ENCODE measurements at regions not wholly inside any gene's neighbourhood (a gene's known extent, or its start where the extent isn't known, plus 50 kb on each side); places are given as distances from the start of the nearest gene placed in this dataset.
"Not testable (repeated sequence)": the region's sequence is repeated elsewhere in the genome, so short reads cannot be mapped to it uniquely, and the experiment has no call there.

GRCh38 chr3:10647376-10647775 lies 142.0 kb upstream of the ATP2B2 start:
- Histone ChIP-seq H3K27me3 (peaks cover 0 to 3% (median 0%) of the 10 kb centered on the region in 3 donors), H3K4me1 (no peaks in the 10 kb centered on the region), H3K4me3 (no peak overlapping the region), H3K27ac (no peak overlapping the region), H3K9me3 (no peaks in the 10 kb centered on the region), H3K36me3 (no peaks in the 10 kb centered on the region)
- intact Hi-C loops (cut with DNase I): no loop called here
- DNase-seq: no peak
- 92 to 93% methylated on average over 5 of the region's 5 CpGs for WGBS, 2 donors
- TF ChIP-seq POLR2AphosphoS5 (IDR thresholded peaks at IDR 0.05) (no peak), EP300 (IDR thresholded peaks at IDR 0.05) (no peak), POLR2A (IDR thresholded peaks at IDR 0.05) (no peak)
- TF ChIP-seq, protein P1, sequence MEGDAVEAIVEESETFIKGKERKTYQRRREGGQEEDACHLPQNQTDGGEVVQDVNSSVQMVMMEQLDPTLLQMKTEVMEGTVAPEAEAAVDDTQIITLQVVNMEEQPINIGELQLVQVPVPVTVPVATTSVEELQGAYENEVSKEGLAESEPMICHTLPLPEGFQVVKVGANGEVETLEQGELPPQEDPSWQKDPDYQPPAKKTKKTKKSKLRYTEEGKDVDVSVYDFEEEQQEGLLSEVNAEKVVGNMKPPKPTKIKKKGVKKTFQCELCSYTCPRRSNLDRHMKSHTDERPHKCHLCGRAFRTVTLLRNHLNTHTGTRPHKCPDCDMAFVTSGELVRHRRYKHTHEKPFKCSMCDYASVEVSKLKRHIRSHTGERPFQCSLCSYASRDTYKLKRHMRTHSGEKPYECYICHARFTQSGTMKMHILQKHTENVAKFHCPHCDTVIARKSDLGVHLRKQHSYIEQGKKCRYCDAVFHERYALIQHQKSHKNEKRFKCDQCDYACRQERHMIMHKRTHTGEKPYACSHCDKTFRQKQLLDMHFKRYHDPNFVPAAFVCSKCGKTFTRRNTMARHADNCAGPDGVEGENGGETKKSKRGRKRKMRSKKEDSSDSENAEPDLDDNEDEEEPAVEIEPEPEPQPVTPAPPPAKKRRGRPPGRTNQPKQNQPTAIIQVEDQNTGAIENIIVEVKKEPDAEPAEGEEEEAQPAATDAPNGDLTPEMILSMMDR (IDR thresholded peaks at IDR 0.05): no peak

DNA sequence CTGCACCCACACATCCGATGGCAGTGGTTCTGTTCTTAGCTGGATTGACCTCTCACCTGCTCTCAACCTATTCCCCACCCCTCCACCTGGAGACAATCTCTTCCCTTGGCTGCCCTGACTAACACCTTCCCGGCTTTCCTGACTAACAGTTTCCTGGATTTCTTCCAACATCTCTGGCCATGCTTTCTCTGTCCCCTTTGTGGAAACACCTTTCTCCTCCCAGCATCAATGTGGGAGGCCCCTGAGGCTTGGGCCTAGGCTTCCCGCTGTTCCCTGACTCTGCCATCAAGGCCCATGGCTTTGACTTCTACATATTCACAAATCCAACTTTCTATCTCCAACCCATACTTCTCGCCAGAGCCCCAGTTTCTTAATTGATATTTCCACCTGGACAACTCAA lies 142.8 kb upstream of the ATP2B2 start:
- Histone ChIP-seq H3K9me3 (no peaks in the 10 kb centered on the region), H3K27ac (no peak overlapping the region), H3K36me3 (no peaks in the 10 kb centered on the region), H3K4me3 (no peak overlapping the region), H3K27me3 (peaks cover 0 to 3% (median 0%) of the 10 kb centered on the region in 3 donors), H3K4me1 (no peaks in the 10 kb centered on the region)
- WGBS, 2 donors: 63 to 85% methylated on average over 4 of the region's 4 CpGs
- DNase-seq: no peak
- intact Hi-C loops (cut with DNase I): no loop called here
- TF ChIP-seq EP300 (IDR thresholded peaks at IDR 0.05): no peak
- TF ChIP-seq POLR2A (IDR thresholded peaks at IDR 0.05): no peak
- TF ChIP-seq POLR2AphosphoS5 (IDR thresholded peaks at IDR 0.05): no peak
- TF ChIP-seq, protein P1 (IDR thresholded peaks at IDR 0.05): no peak

- H3K4me1 ChIP-seq; H3K9me3 ChIP-seq; H3K4me3 ChIP-seq; H3K27me3 ChIP-seq; intact Hi-C loops (cut with DNase I); H3K36me3 ChIP-seq; H3K27ac ChIP-seq: not testable (repeated sequence)
- WGBS, 2 donors: 78 to 91% methylated on average over 1 of the region's 1 CpG
- DNase-seq: peak; percentile 5
Measured at GRCh38 chr3:10649463-10649862, 144.1 kb upstream of the ATP2B2 start.

DNA sequence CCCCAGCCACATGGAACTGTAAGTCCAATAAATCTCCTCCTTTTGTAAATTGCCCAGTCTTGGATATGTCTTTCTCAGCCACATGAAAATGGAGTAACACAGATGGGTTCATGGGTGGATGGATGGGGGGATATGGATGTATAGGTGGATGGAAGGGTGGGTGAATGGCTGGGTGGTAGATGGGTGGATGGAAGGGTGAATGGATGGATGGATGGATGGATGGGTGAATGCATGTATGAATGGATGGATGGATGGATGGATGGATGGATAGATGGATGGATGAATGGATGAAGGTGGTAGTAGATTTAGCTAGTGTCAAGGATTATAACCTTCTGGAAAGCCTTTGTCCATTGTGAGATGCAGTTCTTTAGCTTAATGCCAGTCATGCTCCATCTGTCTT lies 146.1 kb upstream of the ATP2B2 start:
- H3K36me3 ChIP-seq: no peaks in the 10 kb centered on the region
- no peaks in the 10 kb centered on the region for H3K4me1 ChIP-seq
- H3K27ac ChIP-seq: no peak overlapping the region
- no peak for DNase-seq
- H3K4me3 ChIP-seq: no peak overlapping the region
- H3K9me3 ChIP-seq: no peaks in the 10 kb centered on the region
- TF ChIP-seq EP300 (IDR thresholded peaks at IDR 0.05): no peak
- TF ChIP-seq POLR2AphosphoS5 (IDR thresholded peaks at IDR 0.05): no peak
- TF ChIP-seq, protein P1 (IDR thresholded peaks at IDR 0.05): no peak
- TF ChIP-seq POLR2A (IDR thresholded peaks at IDR 0.05): no peak
- H3K27me3 ChIP-seq: no peaks in the 10 kb centered on the region
- intact Hi-C loops (cut with DNase I): no loop called here

GRCh38 chr3:10653241-10653640 lies 147.9 kb upstream of the ATP2B2 start:
- DNase-seq: no peak
- Histone ChIP-seq H3K4me3 (no peak overlapping the region), H3K36me3 (no peaks in the 10 kb centered on the region), H3K27me3 (no peaks in the 10 kb centered on the region), H3K9me3 (no peaks in the 10 kb centered on the region), H3K4me1 (no peaks in the 10 kb centered on the region), H3K27ac (no peak overlapping the region)
- intact Hi-C loops (cut with DNase I): no loop called here
- 59 to 73% methylated on average over 4 of the region's 4 CpGs for WGBS, 2 donors
- TF ChIP-seq POLR2AphosphoS5 (IDR thresholded peaks at IDR 0.05) (no peak), POLR2A (IDR thresholded peaks at IDR 0.05) (no peak), EP300 (IDR thresholded peaks at IDR 0.05) (no peak)
- TF ChIP-seq, protein P1 (IDR thresholded peaks at IDR 0.05): no peak
